ENCODE measurements at regions not wholly inside any gene's neighbourhood (a gene's known extent, or its start where the extent isn't known, plus 50 kb on each side); places are given as distances from the start of the nearest gene placed in this dataset.

GRCh38 chrX:73268463-73268862 is 53.8 kb upstream of the NAP1L2 start:
- ChIA-PET CTCF (ENCODE audit: partially characterized antibody) (no interaction called here), POLR2A (ENCODE audit: partially characterized antibody) (no interaction called here)
- Mint-ChIP-seq H3K4me1 (no peaks in the 10 kb centered on the region), H3K27me3 (no peaks in the 10 kb centered on the region), H3K4me3 (no peak overlapping the region), H3K9me3 (no peaks in the 10 kb centered on the region), H3K36me3 (no peaks in the 10 kb centered on the region), H3K27ac (no peak overlapping the region)
- Histone ChIP-seq H3K27me3 (ENCODE audit: insufficient read depth, low read length) (no peaks in the 10 kb centered on the region), H3K9me3 (ENCODE audit: control insufficient read depth in 1 of 2, low read length in 2 of 2) (no peaks in the 10 kb centered on the region), H3K27ac (ENCODE audit: low read depth, low read length) (no peak overlapping the region), H3K4me1 (ENCODE audit: insufficient read depth, low read length) (no peaks in the 10 kb centered on the region), H3K36me3 (ENCODE audit: insufficient read depth, low read length) (no peaks in the 10 kb centered on the region), H3K4me3 (ENCODE audit: low read length in 2 of 2) (no peak overlapping the region)
- DNase-seq = no peak
- intact Hi-C loops (cut with micrococcal nuclease) = loop anchor here (10.0 kb wide), 1 partner anchor 184 kb away; no protein-coding TSS in a partner anchor

- Mint-ChIP-seq H3K36me3 (no peaks in the 10 kb centered on the region), H3K4me3 (no peak overlapping the region), H3K27me3 (peaks cover 1 to 2% of the 10 kb centered on the region in 2 donors), H3K4me1 (no peaks in the 10 kb centered on the region), H3K27ac (no peak overlapping the region), H3K9me3 (no peaks in the 10 kb centered on the region)
- no peaks in the 10 kb centered on the region for H3K9me3 ChIP-seq (ENCODE audit: control insufficient read depth in 1 of 2, low read length in 2 of 2)
- ChIA-PET CTCF (ENCODE audit: partially characterized antibody) (no interaction called here), POLR2A (ENCODE audit: partially characterized antibody) (no interaction called here)
- H3K36me3 ChIP-seq (ENCODE audit: insufficient read depth, low read length) = no peaks in the 10 kb centered on the region
- H3K27me3 ChIP-seq (ENCODE audit: insufficient read depth, low read length) = no peaks in the 10 kb centered on the region
- intact Hi-C loops (cut with micrococcal nuclease) = loop anchor here (10.0 kb wide), 1 partner anchor 183 kb away; no protein-coding TSS in a partner anchor
- no peaks in the 10 kb centered on the region for H3K4me1 ChIP-seq (ENCODE audit: insufficient read depth, low read length)
- no peak for DNase-seq
- H3K27ac ChIP-seq (ENCODE audit: low read depth, low read length) = no peak overlapping the region
- H3K4me3 ChIP-seq (ENCODE audit: low read length in 2 of 2) = no peak overlapping the region
These were observed 53.3 kb upstream of the NAP1L2 start for GRCh38 chrX:73267979-73268378.

GRCh38 chrX:73267206-73267605 is 52.6 kb upstream of the NAP1L2 start:
- no peaks in the 10 kb centered on the region for H3K9me3 ChIP-seq (ENCODE audit: control insufficient read depth in 1 of 2, low read length in 2 of 2)
- no peak for DNase-seq
- H3K4me1 ChIP-seq (ENCODE audit: insufficient read depth, low read length) = no peaks in the 10 kb centered on the region
- intact Hi-C loops (cut with micrococcal nuclease) = loop anchor here (10.0 kb wide), 1 partner anchor 182 kb away; no protein-coding TSS in a partner anchor
- no peak overlapping the region for H3K4me3 Mint-ChIP-seq
- ChIA-PET POLR2A (ENCODE audit: partially characterized antibody) (no interaction called here), CTCF (ENCODE audit: partially characterized antibody) (no interaction called here)
- H3K27ac ChIP-seq (ENCODE audit: low read depth, low read length) = no peak overlapping the region
- no peaks in the 10 kb centered on the region for H3K27me3 ChIP-seq (ENCODE audit: insufficient read depth, low read length)
- no peak overlapping the region for H3K4me3 ChIP-seq (ENCODE audit: low read length in 2 of 2)
- H3K27me3 Mint-ChIP-seq = peaks cover 2% of the 10 kb centered on the region in 2 donors
- no peaks in the 10 kb centered on the region for H3K36me3 ChIP-seq (ENCODE audit: insufficient read depth, low read length)
- no peak overlapping the region for H3K27ac Mint-ChIP-seq
- H3K36me3 Mint-ChIP-seq = no peaks in the 10 kb centered on the region
- no peaks in the 10 kb centered on the region for H3K9me3 Mint-ChIP-seq
- H3K4me1 Mint-ChIP-seq = no peaks in the 10 kb centered on the region

GRCh38 chrX:73266766-73267165 is 52.1 kb upstream of the NAP1L2 start:
- Histone ChIP-seq H3K4me1 (ENCODE audit: insufficient read depth, low read length) (no peaks in the 10 kb centered on the region), H3K4me3 (ENCODE audit: low read length in 2 of 2) (no peak overlapping the region), H3K36me3 (ENCODE audit: insufficient read depth, low read length) (no peaks in the 10 kb centered on the region), H3K27me3 (ENCODE audit: insufficient read depth, low read length) (no peaks in the 10 kb centered on the region), H3K9me3 (ENCODE audit: control insufficient read depth in 1 of 2, low read length in 2 of 2) (no peaks in the 10 kb centered on the region), H3K27ac (ENCODE audit: low read depth, low read length) (no peak overlapping the region)
- no peak overlapping the region for H3K4me3 Mint-ChIP-seq
- H3K9me3 Mint-ChIP-seq = no peaks in the 10 kb centered on the region
- ChIA-PET CTCF (ENCODE audit: partially characterized antibody) (no interaction called here), POLR2A (ENCODE audit: partially characterized antibody) (no interaction called here)
- no peak overlapping the region for H3K27ac Mint-ChIP-seq
- H3K27me3 Mint-ChIP-seq = peaks cover 2% of the 10 kb centered on the region in 2 donors
- H3K4me1 Mint-ChIP-seq = no peaks in the 10 kb centered on the region
- H3K36me3 Mint-ChIP-seq = no peaks in the 10 kb centered on the region
- intact Hi-C loops (cut with micrococcal nuclease) = loop anchor here (10.0 kb wide), 1 partner anchor 182 kb away; no protein-coding TSS in a partner anchor
- DNase-seq = no peak
